ENCODE measurements at regions not wholly inside any gene's neighbourhood (a gene's known extent, or its start where the extent isn't known, plus 50 kb on each side); places are given as distances from the start of the nearest gene placed in this dataset.

- DNase-seq: no peak
These were observed 619.2 kb downstream of the SPRY1 start for GRCh38 chr4:124015766-124016165.

- DNase-seq: no peak
These were observed 620.7 kb downstream of the SPRY1 start for GRCh38 chr4:124017185-124017785.

GRCh38 chr4:124018383-124019317 lies 622.1 kb downstream of the SPRY1 start:
- no peak for DNase-seq

- no peak for DNase-seq
These were observed 623.4 kb downstream of the SPRY1 start for GRCh38 chr4:124019749-124020549.

- no peak for DNase-seq
These were observed 628.4 kb downstream of the SPRY1 start for GRCh38 chr4:124025000-124025399.

GRCh38 chr4:124025428-124025827 lies 628.8 kb downstream of the SPRY1 start:
- no peak for DNase-seq

- no peak for DNase-seq
These were observed 631.6 kb downstream of the SPRY1 start for GRCh38 chr4:124028182-124028581.

GRCh38 chr4:124030147-124030546 lies 633.6 kb downstream of the SPRY1 start:
- no peak for DNase-seq

- no peak for DNase-seq
These were observed 635.4 kb downstream of the SPRY1 start for GRCh38 chr4:124032035-124032434.

- no peak for DNase-seq
These were observed 638.9 kb downstream of the SPRY1 start for GRCh38 chr4:124035364-124036041.

- DNase-seq: no peak
These were observed 640.6 kb downstream of the SPRY1 start for GRCh38 chr4:124037236-124037635.

GRCh38 chr4:124044330-124044729 lies 647.7 kb downstream of the SPRY1 start:
- DNase-seq: no peak

- no peak for DNase-seq
These were observed 648.3 kb downstream of the SPRY1 start for GRCh38 chr4:124044867-124045266.

GRCh38 chr4:124046190-124046589 lies 649.6 kb downstream of the SPRY1 start:
- DNase-seq: no peak

GRCh38 chr4:124053872-124054538 lies 657.4 kb downstream of the SPRY1 start:
- DNase-seq: no peak

GRCh38 chr4:124055336-124055735 lies 657.2 kb downstream of the ANKRD50 start:
- no peak for DNase-seq

- DNase-seq: no peak
These were observed 656.6 kb downstream of the ANKRD50 start for GRCh38 chr4:124055896-124056295.

- DNase-seq: no peak
These were observed 652.1 kb downstream of the ANKRD50 start for GRCh38 chr4:124060261-124060918.

GRCh38 chr4:124061413-124061812 lies 651.1 kb downstream of the ANKRD50 start:
- no peak for DNase-seq

- DNase-seq: no peak
These were observed 647.1 kb downstream of the ANKRD50 start for GRCh38 chr4:124065422-124065821.

- DNase-seq: no peak
These were observed 646.6 kb downstream of the ANKRD50 start for GRCh38 chr4:124065936-124066335.

GRCh38 chr4:124066595-124066994 lies 645.9 kb downstream of the ANKRD50 start:
- DNase-seq: no peak
